ENCODE measurements at regions not wholly inside any gene's neighbourhood (a gene's known extent, or its start where the extent isn't known, plus 50 kb on each side); places are given as distances from the start of the nearest gene placed in this dataset.

DNA sequence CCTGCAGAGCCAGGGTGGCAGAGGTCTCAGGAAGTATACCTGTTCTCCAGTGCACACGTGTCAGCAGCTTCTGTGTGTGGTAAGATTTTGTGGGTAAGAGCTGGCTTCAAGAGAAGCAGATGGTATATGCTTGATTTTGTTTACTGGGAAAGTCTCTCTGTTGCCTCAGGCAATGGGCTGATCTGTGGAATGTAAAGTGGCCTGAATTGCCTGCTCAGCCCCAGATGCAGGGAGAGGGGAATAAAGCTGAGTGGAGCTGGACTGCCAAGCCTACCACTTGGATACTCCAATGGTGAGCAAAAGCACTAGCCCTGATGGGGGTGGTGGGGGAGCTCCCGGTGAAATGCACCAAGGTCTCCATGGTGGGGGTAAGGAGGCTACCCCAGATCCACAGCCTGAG is 156.1 kb downstream of the WDR11 start:
- no peak for DNase-seq (ENCODE audit: low spot score)
- intact Hi-C loops (cut with DNase I), result no loop called here

DNA sequence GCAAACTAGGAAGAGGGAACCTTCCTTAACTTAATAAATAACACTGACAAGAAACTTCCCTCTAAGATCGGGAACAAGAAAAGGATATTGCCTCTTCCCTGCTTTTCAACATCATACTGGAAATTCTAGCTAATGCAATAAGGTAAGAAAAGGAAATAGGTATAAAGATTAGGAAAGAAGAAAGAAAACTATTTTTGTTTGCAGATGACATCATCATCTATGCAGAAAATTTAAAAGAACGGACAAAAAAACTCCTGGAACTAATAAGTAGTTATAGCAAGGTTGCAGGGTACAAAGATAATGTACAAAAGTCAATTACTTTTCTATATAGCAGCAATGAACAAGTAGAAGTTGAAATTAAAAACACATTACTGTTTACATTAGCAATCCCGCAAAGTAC is 164.8 kb downstream of the WDR11 start:
- intact Hi-C loops (cut with DNase I), result loop anchor here in 1 of 2 donors (1.0 kb wide), 1 partner anchor 9 kb away; no protein-coding TSS in a partner anchor
- DNase-seq (ENCODE audit: low spot score), result no peak

GRCh38 chr10:121024905-121025584 is 173.9 kb downstream of the WDR11 start:
- intact Hi-C loops (cut with DNase I), result loop anchor here in 1 of 2 donors (1.0 kb wide), 1 partner anchor 9 kb away; no protein-coding TSS in a partner anchor
- DNase-seq (ENCODE audit: low spot score), result no peak

DNA sequence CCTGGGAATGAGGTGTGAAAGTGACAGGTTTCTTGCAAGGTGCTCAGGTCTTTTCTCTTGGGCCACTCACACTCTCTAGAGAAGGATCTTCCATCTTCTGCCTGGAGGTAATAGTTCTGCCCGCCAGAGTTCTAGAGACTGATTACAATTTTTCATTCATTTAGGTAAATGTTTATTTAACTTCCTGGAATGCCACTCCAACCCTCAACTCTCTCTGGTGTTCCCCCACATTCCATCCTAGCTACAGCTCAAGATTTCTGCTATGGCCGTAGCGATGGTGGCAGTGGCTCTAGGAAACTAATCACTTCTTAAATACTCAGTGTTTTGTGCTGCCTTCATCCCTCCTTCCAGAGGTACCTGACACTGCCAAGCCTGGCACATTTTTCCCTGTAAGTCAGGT is 174.6 kb downstream of the WDR11 start:
- intact Hi-C loops (cut with DNase I), result loop anchor here in 1 of 2 donors (1.0 kb wide), 1 partner anchor 9 kb away; no protein-coding TSS in a partner anchor
- DNase-seq (ENCODE audit: low spot score), result no peak

GRCh38 chr10:121027371-121027770 is 176.2 kb downstream of the WDR11 start:
- DNase-seq (ENCODE audit: low spot score), result no peak
- intact Hi-C loops (cut with DNase I), result no loop called here

- intact Hi-C loops (cut with DNase I), result no loop called here
- DNase-seq (ENCODE audit: low spot score), result no peak
Observed at GRCh38 chr10:121032460-121032859, 181.3 kb downstream of the WDR11 start.

- intact Hi-C loops (cut with DNase I), result no loop called here
- DNase-seq (ENCODE audit: low spot score), result no peak
Observed at GRCh38 chr10:121033366-121033765, 182.2 kb downstream of the WDR11 start.

DNA sequence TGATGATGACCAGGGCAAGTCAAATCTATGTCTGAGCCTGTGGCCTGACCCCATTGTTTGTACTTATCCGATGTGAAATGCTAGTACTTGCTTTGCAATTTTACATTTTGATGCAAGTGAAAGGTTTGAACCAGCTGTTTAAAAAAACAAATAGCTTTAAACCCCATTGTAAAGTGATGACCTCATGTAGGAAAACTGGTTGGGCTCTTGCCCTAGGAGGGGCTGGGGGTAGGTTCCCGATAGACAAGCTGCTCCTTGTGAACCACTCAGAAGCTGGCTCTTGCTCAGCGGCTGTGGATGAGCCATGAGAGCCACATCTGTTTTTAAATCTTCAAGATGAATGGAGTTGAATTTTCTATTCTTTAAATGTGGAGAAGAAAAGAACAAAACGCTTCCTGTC is 185.3 kb downstream of the WDR11 start:
- intact Hi-C loops (cut with DNase I), result no loop called here
- no peak for DNase-seq (ENCODE audit: low spot score)

DNA sequence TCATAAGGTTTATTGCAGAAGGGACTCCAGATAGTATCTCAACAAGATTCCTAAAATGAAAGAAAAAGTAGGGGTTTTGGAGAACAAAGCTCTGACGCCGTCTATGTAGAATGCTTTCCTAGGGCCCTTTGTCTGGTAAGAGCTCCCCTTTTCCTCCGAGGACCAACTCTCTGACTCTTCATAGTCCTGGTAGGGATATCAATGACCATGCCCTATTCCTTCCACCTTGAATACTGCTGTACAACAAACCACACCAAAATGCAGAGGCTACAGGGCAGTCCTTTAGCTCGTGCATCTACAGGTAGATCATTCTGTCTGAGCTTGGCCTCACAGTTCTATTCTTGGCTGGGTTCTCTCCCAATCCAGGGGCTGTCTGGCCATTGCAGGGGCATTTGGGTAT is 190.3 kb downstream of the WDR11 start:
- no peak for DNase-seq (ENCODE audit: low spot score)

DNA sequence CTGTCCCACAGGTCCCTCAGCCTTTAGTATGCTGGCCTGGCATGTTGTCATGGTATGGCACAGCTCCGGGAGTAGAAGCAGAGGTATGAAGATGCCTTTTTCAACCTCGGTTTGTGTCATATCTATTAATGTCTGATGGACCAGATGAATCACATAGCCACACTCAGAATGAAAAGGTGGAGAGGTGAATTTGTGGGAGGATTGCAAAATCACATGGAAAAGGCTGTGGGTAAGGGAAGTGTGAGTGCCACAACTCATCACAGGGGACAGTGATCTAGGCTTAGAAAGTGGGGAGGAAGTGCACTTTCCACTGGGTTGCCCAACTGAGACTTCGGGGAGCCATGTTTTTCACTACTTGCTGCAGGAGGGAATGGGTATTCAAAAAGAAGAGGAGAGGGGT is 190.7 kb downstream of the WDR11 start:
- intact Hi-C loops (cut with DNase I), result no loop called here
- no peak for DNase-seq (ENCODE audit: low spot score)

More for the DNA sequence above, 190.3 kb downstream of the WDR11 start:
- intact Hi-C loops (cut with DNase I), result no loop called here

GRCh38 chr10:121042342-121042741 is 191.2 kb downstream of the WDR11 start:
- DNase-seq (ENCODE audit: low spot score), result no peak
- intact Hi-C loops (cut with DNase I), result no loop called here

DNA sequence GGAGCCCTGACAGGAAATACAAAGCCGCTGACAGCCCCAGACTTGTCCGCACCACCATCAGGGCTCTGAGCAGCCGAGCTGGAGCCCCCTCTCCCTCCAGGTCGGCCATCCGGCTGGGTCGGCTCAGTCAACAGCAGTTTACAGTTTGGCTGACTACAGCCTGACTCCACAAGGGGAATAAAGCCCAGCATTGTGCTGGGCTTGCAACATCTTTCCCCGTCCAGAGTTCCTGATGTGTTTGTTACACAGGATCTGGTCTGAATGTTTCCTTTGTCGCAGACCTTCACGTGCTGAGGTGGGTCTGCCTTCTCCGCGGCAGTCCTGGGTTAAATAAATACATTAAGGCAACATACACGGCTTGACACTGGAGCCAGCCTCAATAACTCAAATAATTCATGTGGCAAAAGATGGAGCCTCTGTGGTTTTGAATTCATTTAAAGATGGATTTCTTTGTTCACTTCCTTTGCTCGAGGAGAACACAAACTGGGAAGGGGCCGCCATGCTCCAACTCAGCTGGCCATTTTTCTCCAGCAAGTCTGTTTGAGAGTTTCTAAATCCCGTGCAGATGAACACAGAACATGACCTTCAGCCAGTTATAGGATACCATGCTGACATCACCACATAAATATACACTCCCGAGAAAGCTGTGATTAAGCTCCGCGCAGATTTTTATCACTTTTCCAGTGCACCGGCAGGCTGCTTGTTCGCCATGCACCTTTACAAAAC is 192.1 kb downstream of the WDR11 start:
- DNase-seq (ENCODE audit: low spot score), result no peak

DNA sequence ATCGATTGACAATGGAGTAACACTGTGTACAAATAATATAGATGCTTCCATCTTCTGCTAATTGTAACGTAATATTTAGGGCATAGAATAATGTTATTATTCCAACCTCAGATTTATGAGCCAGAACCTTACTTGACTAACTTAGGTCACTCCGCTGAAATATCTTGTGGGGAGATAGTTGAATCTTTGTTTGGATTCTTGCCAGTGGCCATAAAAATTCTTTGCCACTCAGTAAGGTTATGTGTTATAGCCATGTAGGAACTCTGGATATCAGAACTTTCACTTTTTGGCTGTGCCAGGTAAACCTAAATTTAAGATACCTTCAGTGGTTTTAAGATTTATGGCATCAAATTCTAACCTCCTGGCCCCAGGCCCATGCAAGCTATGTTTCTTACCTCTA is 197.6 kb downstream of the WDR11 start:
- intact Hi-C loops (cut with DNase I), result no loop called here

More for the DNA sequence above, 192.1 kb downstream of the WDR11 start:
- intact Hi-C loops (cut with DNase I), result no loop called here

GRCh38 chr10:121049489-121049888 is 198.3 kb downstream of the WDR11 start:
- intact Hi-C loops (cut with DNase I), result no loop called here
- no peak for DNase-seq (ENCODE audit: low spot score)

More for the DNA sequence above, 197.6 kb downstream of the WDR11 start:
- no peak for DNase-seq (ENCODE audit: low spot score)

- intact Hi-C loops (cut with DNase I), result no loop called here
- no peak for DNase-seq (ENCODE audit: low spot score)
Observed at GRCh38 chr10:121049923-121050322, 198.8 kb downstream of the WDR11 start.

GRCh38 chr10:121051171-121051570 is 200.0 kb downstream of the WDR11 start:
- no peak for DNase-seq (ENCODE audit: low spot score)
- intact Hi-C loops (cut with DNase I), result no loop called here

GRCh38 chr10:121051696-121052279 is 200.6 kb downstream of the WDR11 start:
- intact Hi-C loops (cut with DNase I), result no loop called here

GRCh38 chr10:121053151-121053550 is 202.0 kb downstream of the WDR11 start:
- intact Hi-C loops (cut with DNase I), result no loop called here
- no peak for DNase-seq (ENCODE audit: low spot score)

More at GRCh38 chr10:121051696-121052279, 200.6 kb downstream of the WDR11 start:
- DNase-seq (ENCODE audit: low spot score), result no peak

DNA sequence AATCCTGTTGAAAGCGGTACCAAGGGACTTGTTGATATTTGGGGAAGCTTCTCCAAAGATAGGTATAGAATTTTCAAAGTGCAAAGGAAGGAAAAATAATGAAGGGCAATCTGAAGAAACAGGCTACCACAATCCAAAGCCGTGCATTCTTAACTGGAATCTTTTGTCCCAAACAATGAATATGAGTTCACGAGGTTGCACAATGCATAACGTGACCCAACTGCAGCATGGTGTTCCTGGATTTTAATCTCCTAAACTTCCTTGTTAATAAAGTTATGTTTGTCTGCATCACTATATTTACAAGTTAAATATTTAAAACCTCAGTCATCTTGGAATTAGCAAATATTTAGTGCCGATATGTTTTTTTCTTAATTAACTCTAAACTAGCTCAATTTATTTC is 203.7 kb downstream of the WDR11 start:
- DNase-seq (ENCODE audit: low spot score), result no peak
- intact Hi-C loops (cut with DNase I), result no loop called here

- DNase-seq (ENCODE audit: low spot score), result no peak
- intact Hi-C loops (cut with DNase I), result no loop called here
Observed at GRCh38 chr10:121057269-121057668, 206.1 kb downstream of the WDR11 start.

All from posterior vena cava (tissue), 2 donors.